Stimulated activated CD4-positive, alpha-beta T cell treated with anti-CD3 and anti-CD28 coated beads, Interleukin-4, amount 100 ng/mL, for 48 hours (primary cell): ENCODE measurements at regions not wholly inside any gene's neighbourhood (a gene's known extent, or its start where the extent isn't known, plus 50 kb on each side); places are given as distances from the start of the nearest gene placed in this dataset.
A peak's percentile ranks its signal among the peaks of the same experiment; 100 is the strongest.
"Not testable (repeated sequence)": the region's sequence is repeated elsewhere in the genome, so short reads cannot be mapped to it uniquely, and the experiment has no call there.

Source experiments
- DNase-seq, 2 donors: peaks; one replicate each; pipeline ENCODE4 v3.0.0-alpha.2; 2020; ENCODE audit warnings: low read depth in 2 of 2

- no peak for DNase-seq
Observed at GRCh38 chr11:93902921-93903320, 52.5 kb upstream of the VSTM5 start.

GRCh38 chr11:93903989-93904388 lies 53.6 kb upstream of the VSTM5 start:
- no peak for DNase-seq

GRCh38 chr11:93904716-93905115 lies 54.3 kb upstream of the VSTM5 start:
- no peak for DNase-seq

- no peak for DNase-seq
Observed at GRCh38 chr11:93905384-93905783, 55.0 kb upstream of the VSTM5 start.

GRCh38 chr11:93906486-93906885 lies 56.1 kb upstream of the VSTM5 start:
- DNase-seq = no peak

- no peak for DNase-seq
Observed at GRCh38 chr11:93907901-93908300, 57.5 kb upstream of the VSTM5 start.

- no peak for DNase-seq
Observed at GRCh38 chr11:93908689-93909088, 58.3 kb upstream of the VSTM5 start.

GRCh38 chr11:93917673-93918072 lies 67.3 kb upstream of the VSTM5 start:
- DNase-seq = no peak

- DNase-seq = peak in 1 of 2 donors; percentile 5
Observed at GRCh38 chr11:93921695-93922468, 71.5 kb upstream of the VSTM5 start.

GRCh38 chr11:93922830-93923229 lies 72.4 kb upstream of the VSTM5 start:
- no peak for DNase-seq

GRCh38 chr11:93926099-93926498 lies 75.7 kb upstream of the VSTM5 start:
- DNase-seq = not testable (repeated sequence)

- no peak for DNase-seq
Observed at GRCh38 chr11:93929407-93929806, 79.0 kb upstream of the VSTM5 start.

GRCh38 chr11:93933230-93933629 lies 82.8 kb upstream of the VSTM5 start:
- no peak for DNase-seq

GRCh38 chr11:93935826-93936225 lies 85.3 kb upstream of the HEPHL1 start:
- DNase-seq = no peak

- DNase-seq = no peak
Observed at GRCh38 chr11:93936460-93936859, 84.7 kb upstream of the HEPHL1 start.

GRCh38 chr11:93939084-93939760 lies 81.9 kb upstream of the HEPHL1 start:
- no peak for DNase-seq

GRCh38 chr11:93940395-93940794 lies 80.8 kb upstream of the HEPHL1 start:
- no peak for DNase-seq

GRCh38 chr11:93942176-93942575 lies 79.0 kb upstream of the HEPHL1 start:
- no peak for DNase-seq

- DNase-seq = no peak
Observed at GRCh38 chr11:93945596-93945995, 75.6 kb upstream of the HEPHL1 start.

- DNase-seq = no peak
Observed at GRCh38 chr11:93952082-93952780, 68.9 kb upstream of the HEPHL1 start.

- DNase-seq = no peak
Observed at GRCh38 chr11:93957397-93957952, 63.7 kb upstream of the HEPHL1 start.

GRCh38 chr11:93958991-93959390 lies 62.2 kb upstream of the HEPHL1 start:
- no peak for DNase-seq
